A673 (cell line): ENCODE measurements at regions not wholly inside any gene's neighbourhood (a gene's known extent, or its start where the extent isn't known, plus 50 kb on each side); places are given as distances from the start of the nearest gene placed in this dataset.

Experiments used
- CTCF ChIP-seq: fragments of 300-800, 200-600 bp; sonication (generic); conservative IDR thresholded peaks from 2 replicates; pipeline ENCODE4 v1.5.1; 2017; ENCODE audit warnings: low read depth, mild to moderate bottlenecking, antibody characterized with exemption, low read length, moderate library complexity, mixed read lengths
- EZH2 ChIP-seq: fragments of 200-600 bp; sonication (generic); IDR thresholded peaks from 2 replicates; pipeline ENCODE4 v1.6.1; 2017; ENCODE audit warnings: borderline replicate concordance, low read depth, mild to moderate bottlenecking, mixed read lengths, antibody characterized with exemption, low read length; ENCODE audit not compliant: poor library complexity, severe bottlenecking

GRCh38 chr5:1666812-1667588, 132.6 kb downstream of the MRPL36 start:
- TF ChIP-seq CTCF (peak; percentile 52), EZH2 (no peak)
